Natural killer cell (primary cell): ENCODE measurements at regions not wholly inside any gene's neighbourhood (a gene's known extent, or its start where the extent isn't known, plus 50 kb on each side); places are given as distances from the start of the nearest gene placed in this dataset.

Experiments used
- ATAC-seq, 3 donors: fragments of 150-1000 bp in 2 of 3; fragments of 200-7000 bp in 1 of 3; cut with Tn5 transposase; 1 replicate in 1 of 3; 2 replicates in 2 of 3; pipeline ENCODE4 v1.10.0; 2021; ENCODE audit warnings: mild to moderate bottlenecking in 2 of 3, moderate library complexity in 2 of 3
- DNase-seq, 2 donors: peaks; one replicate each; pipeline versions ENCODE4 v3.0.0 to v3.0.0-alpha.2; 2013 to 2021; ENCODE audit warnings: mixed read lengths in 1 of 2
- H3K27ac ChIP-seq: one replicate; pipeline ENCODE4 v1.5.1; 2013; ENCODE audit warnings: mild to moderate bottlenecking, low read length
- H3K27me3 ChIP-seq: one replicate; pipeline ENCODE4 v1.6.1; 2013; ENCODE audit warnings: low read length; ENCODE audit not compliant: control insufficient read depth, insufficient read depth
- H3K36me3 ChIP-seq: one replicate; pipeline ENCODE4 v1.6.1; 2013; ENCODE audit warnings: low read length; ENCODE audit not compliant: control insufficient read depth, insufficient read depth
- H3K4me1 ChIP-seq: one replicate; pipeline ENCODE4 v1.6.1; 2013; ENCODE audit warnings: low read length; ENCODE audit not compliant: control insufficient read depth, insufficient read depth
- H3K4me3 ChIP-seq: one replicate; pipeline ENCODE4 v1.5.1; 2013; ENCODE audit warnings: low read length
- H3K9me3 ChIP-seq: one replicate; pipeline ENCODE4 v1.6.1; 2013; ENCODE audit warnings: low read length; ENCODE audit not compliant: control insufficient read depth, insufficient read depth
- H3K27ac Mint-ChIP-seq, 2 donors: one replicate each; pipeline ENCODE4 v1.8.0; 2022; ENCODE audit warnings: mild to moderate bottlenecking in 2 of 2, mixed read lengths in 2 of 2, moderate library complexity in 1 of 2
- H3K27me3 Mint-ChIP-seq, 2 donors: one replicate each; pipeline ENCODE4 v1.8.0; 2022; ENCODE audit warnings: low read depth in 2 of 2, mixed read lengths in 2 of 2
- H3K36me3 Mint-ChIP-seq: one replicate; pipeline ENCODE4 v1.8.0; 2022; ENCODE audit warnings: mixed read lengths
- H3K4me1 Mint-ChIP-seq, 2 donors: one replicate each; pipeline ENCODE4 v1.8.0; 2022; ENCODE audit warnings: mixed read lengths in 2 of 2
- H3K4me3 Mint-ChIP-seq: one replicate; pipeline ENCODE4 v1.8.0; 2022; ENCODE audit warnings: mild to moderate bottlenecking, moderate library complexity, mixed read lengths
- H3K9me3 Mint-ChIP-seq, 2 donors: one replicate each; pipeline ENCODE4 v1.8.0; 2022; ENCODE audit warnings: mixed read lengths in 2 of 2
- WGBS: methylation state at CpG from one replicate; pipeline ENCODE4 v1.1.7; 2013; ENCODE audit warnings: missing lambda C conversion rate; ENCODE audit not compliant: insufficient coverage; 5-methylcytosine and 5-hydroxymethylcytosine counted together
- intact Hi-C: fragments of 100-400 bp; cut with micrococcal nuclease; formaldehyde crosslinking; loops from one replicate; pipeline ENCODE4 v1.14.2; 2022
- TF ChIP-seq, protein P1 (sequence below): fragments of 200-600 bp; IDR thresholded peaks from one replicate; pipeline ENCODE4 v1.8.0; 2022; ENCODE audit warnings: antibody characterized with exemption

DNA sequence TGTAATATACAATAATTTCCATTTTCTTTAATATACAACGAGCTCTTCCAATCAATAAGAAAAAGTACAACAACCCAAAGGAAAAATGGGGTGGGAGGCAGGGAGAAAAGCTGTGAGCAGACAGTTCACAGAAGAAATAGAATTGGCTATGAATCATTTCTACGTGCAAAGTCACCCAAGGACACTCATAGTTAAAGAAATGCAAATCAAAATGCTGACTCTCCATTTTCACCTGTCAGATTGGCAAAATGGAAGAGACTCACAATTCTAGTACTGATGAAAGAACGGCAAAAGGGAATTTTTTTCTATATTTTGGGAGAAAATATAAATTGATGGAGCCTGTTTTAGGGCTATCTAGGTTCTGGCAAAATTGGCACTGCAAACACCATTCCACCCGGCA, 116.3 kb upstream of the MEF2A start:
- no peaks in the 10 kb centered on the region for H3K36me3 Mint-ChIP-seq
- H3K4me3 Mint-ChIP-seq = no peak overlapping the region
- DNase-seq (no peak), ATAC-seq (no peak)
- no peak overlapping the region for H3K27ac Mint-ChIP-seq
- intact Hi-C loops = no loop called here
- WGBS = 95% methylated on average over 3 of the region's 4 CpGs
- peaks cover 2% of the 10 kb centered on the region for H3K27me3 ChIP-seq
- no peaks in the 10 kb centered on the region for H3K36me3 ChIP-seq
- H3K4me1 Mint-ChIP-seq = peaks cover 13 to 30% of the 10 kb centered on the region in 2 donors
- H3K4me3 ChIP-seq = no peak overlapping the region
- no peaks in the 10 kb centered on the region for H3K9me3 Mint-ChIP-seq
- no peak overlapping the region for H3K27ac ChIP-seq
- peaks cover 21 to 28% of the 10 kb centered on the region in 2 donors for H3K27me3 Mint-ChIP-seq
- TF ChIP-seq, protein P1, sequence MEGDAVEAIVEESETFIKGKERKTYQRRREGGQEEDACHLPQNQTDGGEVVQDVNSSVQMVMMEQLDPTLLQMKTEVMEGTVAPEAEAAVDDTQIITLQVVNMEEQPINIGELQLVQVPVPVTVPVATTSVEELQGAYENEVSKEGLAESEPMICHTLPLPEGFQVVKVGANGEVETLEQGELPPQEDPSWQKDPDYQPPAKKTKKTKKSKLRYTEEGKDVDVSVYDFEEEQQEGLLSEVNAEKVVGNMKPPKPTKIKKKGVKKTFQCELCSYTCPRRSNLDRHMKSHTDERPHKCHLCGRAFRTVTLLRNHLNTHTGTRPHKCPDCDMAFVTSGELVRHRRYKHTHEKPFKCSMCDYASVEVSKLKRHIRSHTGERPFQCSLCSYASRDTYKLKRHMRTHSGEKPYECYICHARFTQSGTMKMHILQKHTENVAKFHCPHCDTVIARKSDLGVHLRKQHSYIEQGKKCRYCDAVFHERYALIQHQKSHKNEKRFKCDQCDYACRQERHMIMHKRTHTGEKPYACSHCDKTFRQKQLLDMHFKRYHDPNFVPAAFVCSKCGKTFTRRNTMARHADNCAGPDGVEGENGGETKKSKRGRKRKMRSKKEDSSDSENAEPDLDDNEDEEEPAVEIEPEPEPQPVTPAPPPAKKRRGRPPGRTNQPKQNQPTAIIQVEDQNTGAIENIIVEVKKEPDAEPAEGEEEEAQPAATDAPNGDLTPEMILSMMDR = no peak
- H3K4me1 ChIP-seq = peaks cover 44% of the 10 kb centered on the region
- no peaks in the 10 kb centered on the region for H3K9me3 ChIP-seq

DNA sequence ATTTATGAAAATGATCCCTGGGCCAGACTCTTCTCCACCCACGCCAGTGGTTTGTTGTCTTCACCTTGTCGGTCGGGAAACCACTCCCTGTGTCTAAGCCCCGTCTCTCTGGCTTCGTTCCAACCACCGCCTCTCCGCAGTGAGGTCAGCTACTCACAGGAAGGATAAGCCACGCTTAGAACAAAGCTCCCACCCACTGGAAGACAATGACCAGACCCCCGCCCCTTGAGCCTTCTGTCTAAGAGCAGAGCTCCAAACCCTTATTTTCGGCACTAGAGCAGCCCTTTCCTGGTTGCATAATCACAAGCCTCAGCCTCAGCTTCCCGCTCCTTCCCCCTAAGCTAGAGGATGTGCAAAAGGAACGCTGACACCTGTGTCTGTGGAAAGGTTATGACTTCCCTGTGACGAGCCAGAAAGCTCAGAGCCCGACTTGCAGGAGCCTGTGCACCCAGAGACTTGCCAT, 114.9 kb upstream of the MEF2A start:
- Mint-ChIP-seq H3K4me3 (peak overlapping the region; percentile 6), H3K36me3 (no peaks in the 10 kb centered on the region), H3K27ac (peak overlapping the region in 1 of 2 donors; percentile 54), H3K4me1 (peaks cover 13 to 30% of the 10 kb centered on the region in 2 donors), H3K9me3 (no peaks in the 10 kb centered on the region), H3K27me3 (peaks cover 21 to 24% of the 10 kb centered on the region in 2 donors)
- 20% methylated on average over 14 of the region's 14 CpGs for WGBS
- ATAC-seq (peak in 2 of 3 donors; percentile 40 to 49), DNase-seq (peak; percentile 16 to 72)
- Histone ChIP-seq H3K9me3 (no peaks in the 10 kb centered on the region), H3K4me1 (peaks cover 44% of the 10 kb centered on the region), H3K27ac (no peak overlapping the region), H3K4me3 (no peak overlapping the region), H3K36me3 (no peaks in the 10 kb centered on the region), H3K27me3 (peaks cover 2% of the 10 kb centered on the region)
- TF ChIP-seq, protein P1 = no peak
- intact Hi-C loops = no loop called here

DNA sequence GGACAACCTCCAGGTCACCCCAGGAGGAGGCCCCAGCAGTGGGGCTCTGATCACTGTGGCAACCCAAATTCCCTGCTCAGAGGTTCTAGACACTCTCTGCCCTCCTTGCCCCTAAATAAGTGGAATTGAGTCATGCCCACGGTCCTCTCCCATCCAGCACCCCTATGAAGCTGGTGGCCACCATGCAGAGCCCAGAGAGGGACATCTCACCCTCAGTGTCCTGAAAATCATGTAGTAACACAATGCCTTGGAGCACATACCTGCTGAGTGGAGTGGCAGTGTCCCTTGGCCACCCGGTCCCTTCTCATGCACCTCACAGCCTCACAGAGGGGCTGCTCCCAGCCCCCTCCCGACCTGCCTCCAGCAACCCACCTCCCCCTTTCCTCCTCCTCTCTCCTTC, 114.3 kb upstream of the MEF2A start:
- H3K4me1 ChIP-seq = peaks cover 44% of the 10 kb centered on the region
- TF ChIP-seq, protein P1 = no peak
- H3K27ac ChIP-seq = no peak overlapping the region
- intact Hi-C loops = no loop called here
- no peak overlapping the region for H3K4me3 ChIP-seq
- ATAC-seq = no peak
- H3K9me3 Mint-ChIP-seq = no peaks in the 10 kb centered on the region
- H3K4me1 Mint-ChIP-seq = peaks cover 13 to 30% of the 10 kb centered on the region in 2 donors
- peak overlapping the region; percentile 6 for H3K4me3 Mint-ChIP-seq
- H3K27me3 Mint-ChIP-seq = peaks cover 21 to 24% of the 10 kb centered on the region in 2 donors
- no peak overlapping the region for H3K27ac Mint-ChIP-seq
- DNase-seq = peak in 1 of 2 donors; percentile 3
- H3K36me3 Mint-ChIP-seq = no peaks in the 10 kb centered on the region
- WGBS = 88% methylated on average over 3 of the region's 3 CpGs
- H3K36me3 ChIP-seq = no peaks in the 10 kb centered on the region
- no peaks in the 10 kb centered on the region for H3K9me3 ChIP-seq
- peaks cover 2% of the 10 kb centered on the region for H3K27me3 ChIP-seq

DNA sequence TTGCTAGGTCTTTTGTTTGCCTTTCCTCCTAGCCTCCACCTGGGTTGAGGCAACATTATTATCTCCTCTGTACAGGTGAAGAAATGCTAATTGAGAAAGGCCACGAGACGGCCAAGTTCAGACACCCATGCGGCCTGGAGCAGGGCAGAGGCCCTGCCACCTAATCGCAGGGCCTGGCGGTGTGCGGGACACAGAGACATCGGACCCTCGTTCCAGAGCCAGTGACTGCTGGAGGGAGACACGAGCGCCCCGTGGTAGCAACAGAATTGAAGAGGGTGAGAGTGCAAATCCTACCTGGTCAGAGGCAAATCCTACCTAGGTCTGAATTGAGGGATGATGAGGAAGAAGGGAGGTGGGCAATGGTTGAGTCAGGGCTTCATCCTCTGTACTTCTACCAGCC, 113.8 kb upstream of the MEF2A start:
- intact Hi-C loops = no loop called here
- H3K4me3 Mint-ChIP-seq = peak overlapping the region; percentile 49
- TF ChIP-seq, protein P1 = no peak
- Histone ChIP-seq H3K27me3 (peaks cover 2% of the 10 kb centered on the region), H3K27ac (no peak overlapping the region), H3K4me3 (no peak overlapping the region), H3K4me1 (peaks cover 44% of the 10 kb centered on the region), H3K36me3 (no peaks in the 10 kb centered on the region), H3K9me3 (no peaks in the 10 kb centered on the region)
- H3K27me3 Mint-ChIP-seq = peaks cover 21 to 24% of the 10 kb centered on the region in 2 donors
- no peaks in the 10 kb centered on the region for H3K36me3 Mint-ChIP-seq
- ATAC-seq (no peak), DNase-seq (peak in 1 of 2 donors; percentile 9)
- no peak overlapping the region for H3K27ac Mint-ChIP-seq
- H3K4me1 Mint-ChIP-seq = peaks cover 13 to 30% of the 10 kb centered on the region in 2 donors
- 90% methylated on average over 11 of the region's 11 CpGs for WGBS
- no peaks in the 10 kb centered on the region for H3K9me3 Mint-ChIP-seq
